ENCODE measurements at regions not wholly inside any gene's neighbourhood (a gene's known extent, or its start where the extent isn't known, plus 50 kb on each side); places are given as distances from the start of the nearest gene placed in this dataset.

DNA sequence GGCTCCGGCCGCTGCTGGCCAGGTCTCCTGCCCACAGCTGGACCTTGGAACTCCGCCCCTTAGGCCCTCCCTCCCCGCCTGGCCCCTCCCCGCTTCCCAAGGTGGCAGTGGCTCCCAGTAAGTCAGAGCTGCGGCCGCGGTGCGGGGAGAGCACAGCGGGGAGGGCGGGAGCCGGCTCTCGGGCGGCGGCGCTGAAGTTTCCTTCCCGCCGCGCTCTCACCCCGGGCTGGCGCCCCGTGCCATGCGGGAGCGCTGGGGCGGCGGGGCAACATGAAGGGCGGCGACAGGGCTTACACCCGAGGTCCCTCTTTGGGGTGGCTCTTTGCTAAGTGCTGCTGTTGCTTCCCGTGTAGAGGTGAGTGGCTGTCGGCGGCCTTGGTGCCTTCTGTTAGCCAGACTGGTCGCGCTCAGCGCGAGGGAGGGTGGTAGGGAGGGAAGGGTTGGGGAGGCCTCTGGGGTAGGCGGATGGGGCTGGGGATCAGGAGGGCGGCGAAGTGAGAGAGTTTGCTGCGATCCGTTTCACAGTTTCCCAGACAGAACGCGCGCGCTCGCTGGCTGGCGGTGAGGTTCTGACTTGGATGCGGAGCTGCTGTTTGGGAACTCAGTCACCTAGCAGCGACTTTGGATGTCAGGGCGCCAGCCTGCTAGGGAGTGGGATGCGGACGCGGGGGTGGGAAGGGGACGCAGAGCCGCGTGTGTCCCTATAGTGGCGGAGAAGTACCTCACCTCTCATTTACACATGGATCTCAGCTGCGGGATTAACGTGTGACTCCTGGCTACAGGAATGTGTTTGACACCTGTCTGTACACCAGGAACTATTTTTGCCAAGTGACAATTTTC is 145.5 kb upstream of the UMPS start (continued):
- TF ChIP-seq, protein P1, sequence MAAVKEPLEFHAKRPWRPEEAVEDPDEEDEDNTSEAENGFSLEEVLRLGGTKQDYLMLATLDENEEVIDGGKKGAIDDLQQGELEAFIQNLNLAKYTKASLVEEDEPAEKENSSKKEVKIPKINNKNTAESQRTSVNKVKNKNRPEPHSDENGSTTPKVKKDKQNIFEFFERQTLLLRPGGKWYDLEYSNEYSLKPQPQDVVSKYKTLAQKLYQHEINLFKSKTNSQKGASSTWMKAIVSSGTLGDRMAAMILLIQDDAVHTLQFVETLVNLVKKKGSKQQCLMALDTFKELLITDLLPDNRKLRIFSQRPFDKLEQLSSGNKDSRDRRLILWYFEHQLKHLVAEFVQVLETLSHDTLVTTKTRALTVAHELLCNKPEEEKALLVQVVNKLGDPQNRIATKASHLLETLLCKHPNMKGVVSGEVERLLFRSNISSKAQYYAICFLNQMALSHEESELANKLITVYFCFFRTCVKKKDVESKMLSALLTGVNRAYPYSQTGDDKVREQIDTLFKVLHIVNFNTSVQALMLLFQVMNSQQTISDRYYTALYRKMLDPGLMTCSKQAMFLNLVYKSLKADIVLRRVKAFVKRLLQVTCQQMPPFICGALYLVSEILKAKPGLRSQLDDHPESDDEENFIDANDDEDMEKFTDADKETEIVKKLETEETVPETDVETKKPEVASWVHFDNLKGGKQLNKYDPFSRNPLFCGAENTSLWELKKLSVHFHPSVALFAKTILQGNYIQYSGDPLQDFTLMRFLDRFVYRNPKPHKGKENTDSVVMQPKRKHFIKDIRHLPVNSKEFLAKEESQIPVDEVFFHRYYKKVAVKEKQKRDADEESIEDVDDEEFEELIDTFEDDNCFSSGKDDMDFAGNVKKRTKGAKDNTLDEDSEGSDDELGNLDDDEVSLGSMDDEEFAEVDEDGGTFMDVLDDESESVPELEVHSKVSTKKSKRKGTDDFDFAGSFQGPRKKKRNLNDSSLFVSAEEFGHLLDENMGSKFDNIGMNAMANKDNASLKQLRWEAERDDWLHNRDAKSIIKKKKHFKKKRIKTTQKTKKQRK (IDR thresholded peaks at IDR 0.05; ENCODE audit: low read length): no peak
- TF ChIP-seq ZFAT (CRISPR knock-in tag; conservative IDR thresholded peaks at IDR 0.05) (no peak), HOXD1 (CRISPR knock-in tag; IDR thresholded peaks at IDR 0.05) (0 out of 2 replicates have a peak, but pooled peaks have one; percentile 31), ZNF557 (CRISPR knock-in tag; IDR thresholded peaks at IDR 0.05) (no peak), ZNF782 (CRISPR knock-in tag; IDR thresholded peaks at IDR 0.05; ENCODE audit: borderline replicate concordance) (no peak), ZBTB21 (CRISPR knock-in tag; IDR thresholded peaks at IDR 0.05) (no peak), SRSF4 (IDR thresholded peaks at IDR 0.05; ENCODE audit: low read depth, low read length, poor library complexity, severe bottlenecking) (no peak), FOXK1 (CRISPR knock-in tag; IDR thresholded peaks at IDR 0.05; ENCODE audit: borderline replicate concordance, low read depth) (no peak), SIX4 (CRISPR knock-in tag; IDR thresholded peaks at IDR 0.05) (no peak), ZBTB38 (CRISPR knock-in tag; IDR thresholded peaks at IDR 0.05) (peak; percentile 31; the same call in 1 of the 2 replicates), EEA1 (CRISPR knock-in tag; IDR thresholded peaks at IDR 0.05; ENCODE audit: borderline replicate concordance) (no peak), CCDC6 (CRISPR knock-in tag; IDR thresholded peaks at IDR 0.05) (peak; percentile 69; the same call in 1 of the 2 replicates), HDAC1 (CRISPR knock-in tag; IDR thresholded peaks at IDR 0.05) (peak; percentile 84), ZNF251 (CRISPR knock-in tag; IDR thresholded peaks at IDR 0.05) (no peak), MYC (CRISPR knock-in tag; IDR thresholded peaks at IDR 0.05; ENCODE audit: borderline replicate concordance) (0 out of 2 replicates have a peak, but pooled peaks have one; percentile 19)
- TF ChIP-seq, protein P2, sequence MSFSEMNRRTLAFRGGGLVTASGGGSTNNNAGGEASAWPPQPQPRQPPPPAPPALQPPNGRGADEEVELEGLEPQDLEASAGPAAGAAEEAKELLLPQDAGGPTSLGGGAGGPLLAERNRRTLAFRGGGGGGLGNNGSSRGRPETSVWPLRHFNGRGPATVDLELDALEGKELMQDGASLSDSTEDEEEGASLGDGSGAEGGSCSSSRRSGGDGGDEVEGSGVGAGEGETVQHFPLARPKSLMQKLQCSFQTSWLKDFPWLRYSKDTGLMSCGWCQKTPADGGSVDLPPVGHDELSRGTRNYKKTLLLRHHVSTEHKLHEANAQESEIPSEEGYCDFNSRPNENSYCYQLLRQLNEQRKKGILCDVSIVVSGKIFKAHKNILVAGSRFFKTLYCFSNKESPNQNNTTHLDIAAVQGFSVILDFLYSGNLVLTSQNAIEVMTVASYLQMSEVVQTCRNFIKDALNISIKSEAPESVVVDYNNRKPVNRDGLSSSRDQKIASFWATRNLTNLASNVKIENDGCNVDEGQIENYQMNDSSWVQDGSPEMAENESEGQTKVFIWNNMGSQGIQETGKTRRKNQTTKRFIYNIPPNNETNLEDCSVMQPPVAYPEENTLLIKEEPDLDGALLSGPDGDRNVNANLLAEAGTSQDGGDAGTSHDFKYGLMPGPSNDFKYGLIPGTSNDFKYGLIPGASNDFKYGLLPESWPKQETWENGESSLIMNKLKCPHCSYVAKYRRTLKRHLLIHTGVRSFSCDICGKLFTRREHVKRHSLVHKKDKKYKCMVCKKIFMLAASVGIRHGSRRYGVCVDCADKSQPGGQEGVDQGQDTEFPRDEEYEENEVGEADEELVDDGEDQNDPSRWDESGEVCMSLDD (CRISPR knock-in tag; IDR thresholded peaks at IDR 0.05; ENCODE audit: borderline replicate concordance): no peak
- TF ChIP-seq, protein P3, sequence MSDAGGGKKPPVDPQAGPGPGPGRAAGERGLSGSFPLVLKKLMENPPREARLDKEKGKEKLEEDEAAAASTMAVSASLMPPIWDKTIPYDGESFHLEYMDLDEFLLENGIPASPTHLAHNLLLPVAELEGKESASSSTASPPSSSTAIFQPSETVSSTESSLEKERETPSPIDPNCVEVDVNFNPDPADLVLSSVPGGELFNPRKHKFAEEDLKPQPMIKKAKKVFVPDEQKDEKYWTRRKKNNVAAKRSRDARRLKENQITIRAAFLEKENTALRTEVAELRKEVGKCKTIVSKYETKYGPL (CRISPR knock-in tag; IDR thresholded peaks at IDR 0.05): no peak
- TF ChIP-seq, protein P4, sequence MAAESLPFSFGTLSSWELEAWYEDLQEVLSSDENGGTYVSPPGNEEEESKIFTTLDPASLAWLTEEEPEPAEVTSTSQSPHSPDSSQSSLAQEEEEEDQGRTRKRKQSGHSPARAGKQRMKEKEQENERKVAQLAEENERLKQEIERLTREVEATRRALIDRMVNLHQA (CRISPR knock-in tag; IDR thresholded peaks at IDR 0.05): no peak
- TF ChIP-seq, protein P5, sequence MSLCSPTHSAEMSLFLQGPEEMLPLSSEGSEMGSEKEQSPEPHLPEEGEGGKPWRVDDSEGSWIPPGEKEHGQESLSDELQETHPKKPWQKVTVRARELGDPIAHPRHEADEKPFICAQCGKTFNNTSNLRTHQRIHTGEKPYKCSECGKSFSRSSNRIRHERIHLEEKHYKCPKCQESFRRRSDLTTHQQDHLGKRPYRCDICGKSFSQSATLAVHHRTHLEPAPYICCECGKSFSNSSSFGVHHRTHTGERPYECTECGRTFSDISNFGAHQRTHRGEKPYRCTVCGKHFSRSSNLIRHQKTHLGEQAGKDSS (CRISPR knock-in tag; IDR thresholded peaks at IDR 0.05; ENCODE audit: borderline replicate concordance, low read depth): peak; percentile 48; the same call in 1 of the 2 replicates

All from HepG2 (cell line).